Panc1 (cell line): ENCODE measurements at regions not wholly inside any gene's neighbourhood (a gene's known extent, or its start where the extent isn't known, plus 50 kb on each side); places are given as distances from the start of the nearest gene placed in this dataset.

Source experiments
- ATAC-seq: fragments of 200-7000 bp; cut with Tn5 transposase; 2 replicates; pipeline ENCODE4 v1.9.1; 2020; ENCODE audit warnings: mild to moderate bottlenecking, moderate library complexity
- BruUV-seq: library from RNA; stranded (reverse); fragments of 400-500 nt; replicated peaks from 2 replicates; lab custom pipeline; 2021; lab: Mats Ljungman, UMichigan
- CTCF ChIA-PET: fragments of 300-600 bp; sonication (Branson Sonifier 250); formaldehyde crosslinking; loops from one replicate; lab custom pipeline; 2022; ENCODE audit warnings: antibody characterized with exemption; lab: Charles Lee
- POLR2A ChIA-PET: fragments of 300-600 bp; sonication (Branson Sonifier 250); formaldehyde crosslinking; loops from one replicate; lab custom pipeline; 2022; ENCODE audit warnings: antibody characterized with exemption; lab: Charles Lee
- DNase-seq: peaks from one replicate; pipeline ENCODE4 v3.0.0-alpha.2; 2010; ENCODE audit warnings: low read depth, low spot score
- H3K27ac ChIP-seq: 2 replicates; pipeline ENCODE4 v1.5.1; 2011; ENCODE audit warnings: mild to moderate bottlenecking, low read length, inconsistent platforms
- H3K27me3 ChIP-seq: fragments of 200-500 bp; sonication (Bioruptor generic); 2 replicates; pipeline ENCODE4 v1.6.0; 2014; ENCODE audit warnings: low read length, inconsistent platforms; ENCODE audit not compliant: control insufficient read depth, insufficient read depth
- H3K36me3 ChIP-seq: fragments of 200-500 bp; sonication (Bioruptor generic); 2 replicates; pipeline ENCODE4 v1.5.1; 2014; ENCODE audit warnings: inconsistent platforms, mild to moderate bottlenecking, low read length, moderate library complexity; ENCODE audit not compliant: control insufficient read depth, insufficient read depth
- H3K4me1 ChIP-seq: 2 replicates; pipeline ENCODE4 v1.5.1; 2011; ENCODE audit warnings: inconsistent platforms, mild to moderate bottlenecking, low read length, moderate library complexity; ENCODE audit not compliant: control insufficient read depth, insufficient read depth
- H3K4me3 ChIP-seq, 2 experiments: 2 replicates each; pipeline ENCODE4 v1.5.1; 2011 to 2012; ENCODE audit warnings: low read depth in 2 of 2, low read length in 2 of 2, mild to moderate bottlenecking in 2 of 2, inconsistent platforms in 1 of 2, moderate library complexity in 1 of 2
- H3K9me3 ChIP-seq: fragments of 200-500 bp; sonication (Bioruptor generic); 2 replicates; pipeline ENCODE4 v1.5.1; 2014; ENCODE audit warnings: low read depth, mild to moderate bottlenecking, inconsistent platforms, low read length, moderate library complexity; ENCODE audit not compliant: control insufficient read depth, insufficient read depth
- CTCF ChIP-seq: fragments of 450-650 bp; IDR thresholded peaks from 2 replicates; pipeline ENCODE4 v1.5.1; 2017; ENCODE audit warnings: mild to moderate bottlenecking
- POLR2AphosphoS5 ChIP-seq: IDR thresholded peaks from 2 replicates; pipeline ENCODE4 v1.6.1; 2012; ENCODE audit warnings: mild to moderate bottlenecking, low read depth, low read length, moderate library complexity
- REST ChIP-seq, 2 experiments: IDR thresholded peaks; 2 replicates each; pipeline ENCODE4 v1.6.1; 2011 to 2012; ENCODE audit warnings: low read depth in 2 of 2, control low read depth in 1 of 2, low read length in 1 of 2, mild to moderate bottlenecking in 1 of 2, moderate library complexity in 1 of 2; ENCODE audit not compliant: insufficient read depth in 1 of 2
- SIN3A ChIP-seq: IDR thresholded peaks from 2 replicates; pipeline ENCODE4 v1.6.1; 2012; ENCODE audit warnings: low read depth, mild to moderate bottlenecking, low read length, moderate library complexity, borderline replicate concordance; ENCODE audit not compliant: insufficient read depth
- TCF7L2 ChIP-seq: IDR thresholded peaks from 2 replicates; pipeline ENCODE4 v1.6.1; 2011; ENCODE audit warnings: mild to moderate bottlenecking, low read depth, low read length, inconsistent platforms
- in situ Hi-C: cut with HindIII; loops from 2 replicates; pipeline ENCODE4 v1.10.0; 2016; ENCODE audit warnings: low sequenced_read_pairs, low pct_unique_long_range_greater_than_20kb
- intact Hi-C: fragments of 100-400 bp; cut with micrococcal nuclease; formaldehyde crosslinking; loops from one replicate; pipeline ENCODE4 v1.10.0; 2022; ENCODE audit not compliant: unreplicated experiment

GRCh38 chr7:119703895-119704294 is 569.1 kb upstream of the KCND2 start:
- H3K36me3 ChIP-seq: no peaks in the 10 kb centered on the region
- H3K4me1 ChIP-seq: no peaks in the 10 kb centered on the region
- in situ Hi-C loops (no loop called here), intact Hi-C loops (no loop called here)
- H3K4me3 ChIP-seq: no peak overlapping the region
- no peak for TF ChIP-seq TCF7L2
- TF ChIP-seq REST (IDR thresholded peaks at IDR 0.05; ENCODE audit: insufficient read depth in 1 of 2, low read depth in 2 of 2, low read length in 1 of 2): no peak
- no peak for TF ChIP-seq POLR2AphosphoS5
- TF ChIP-seq CTCF: no peak
- TF ChIP-seq SIN3A: no peak
- peaks cover 5% of the 10 kb centered on the region; the same call in 1 of the 2 replicates for H3K9me3 ChIP-seq
- POLR2A ChIA-PET: no interaction called here
- CTCF ChIA-PET: no interaction called here
- no peaks in the 10 kb centered on the region for H3K27me3 ChIP-seq
- DNase-seq: no peak
- H3K27ac ChIP-seq: no peak overlapping the region
- no peak for ATAC-seq
- no TSS peak for BruUV-seq

- in situ Hi-C loops: no loop called here
- no TSS peak for BruUV-seq
Measured at GRCh38 chr7:119706608-119707007, 566.4 kb upstream of the KCND2 start.

More at GRCh38 chr7:119706608-119707007, 566.4 kb upstream of the KCND2 start:
- no peak for DNase-seq
- no peak for ATAC-seq
- Histone ChIP-seq H3K27ac (no peak overlapping the region), H3K4me1 (no peaks in the 10 kb centered on the region), H3K9me3 (peaks cover 5% of the 10 kb centered on the region; the same call in 1 of the 2 replicates), H3K36me3 (no peaks in the 10 kb centered on the region; the same call in 1 of the 2 replicates), H3K4me3 (no peak overlapping the region), H3K27me3 (no peaks in the 10 kb centered on the region)
- intact Hi-C loops: no loop called here
- CTCF ChIA-PET: no interaction called here
- POLR2A ChIA-PET: no interaction called here
- TF ChIP-seq CTCF: no peak
